NCI-H2171 (cell line): ENCODE measurements at regions not wholly inside any gene's neighbourhood (a gene's known extent, or its start where the extent isn't known, plus 50 kb on each side); places are given as distances from the start of the nearest gene placed in this dataset.
"Not testable (repeated sequence)": the region's sequence is repeated elsewhere in the genome, so short reads cannot be mapped to it uniquely, and the experiment has no call there.

Experiments
- DNase-seq: peaks from one replicate; lab custom pipeline; 2025; lab: John Stamatoyannopoulos, UW

DNA sequence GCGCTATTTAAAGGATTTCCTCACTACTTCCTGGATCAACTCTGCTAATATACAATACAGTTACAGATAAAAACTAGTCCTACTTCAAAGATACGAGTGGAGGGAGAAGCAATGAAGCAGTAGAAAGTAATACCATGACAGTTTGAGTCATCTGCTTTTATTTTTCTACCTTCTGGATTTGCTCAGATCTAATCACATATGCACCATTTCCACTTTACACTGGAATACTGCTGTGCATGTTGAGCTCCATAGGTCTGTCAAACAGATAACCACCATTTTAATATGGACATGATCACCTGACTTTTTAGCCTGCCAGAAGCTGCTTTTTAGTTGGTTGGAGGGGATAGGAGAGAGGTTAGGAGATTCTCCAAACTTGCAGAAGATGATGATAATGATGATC, 92.5 kb downstream of the MMUT start:
- DNase-seq, result no peak

DNA sequence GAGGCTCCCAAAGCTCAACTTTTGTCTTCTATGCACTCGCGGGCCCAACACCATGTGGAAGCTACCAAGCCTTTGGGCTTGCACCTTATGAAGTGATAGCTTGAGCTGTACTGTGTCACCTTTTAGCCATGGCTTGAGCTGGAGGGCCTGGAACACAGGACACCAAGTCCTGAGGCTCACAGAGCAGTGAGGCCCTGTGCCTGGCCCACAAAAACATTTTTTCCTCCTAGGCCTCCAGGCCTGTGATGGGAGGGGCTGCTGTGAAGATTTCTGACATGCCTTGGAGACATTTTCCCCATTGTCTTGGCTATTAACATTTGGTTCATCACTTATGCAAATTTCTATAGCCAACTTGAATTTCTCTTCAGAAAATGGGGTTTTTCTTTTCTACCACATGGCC, 96.5 kb downstream of the MMUT start:
- no peak for DNase-seq

DNA sequence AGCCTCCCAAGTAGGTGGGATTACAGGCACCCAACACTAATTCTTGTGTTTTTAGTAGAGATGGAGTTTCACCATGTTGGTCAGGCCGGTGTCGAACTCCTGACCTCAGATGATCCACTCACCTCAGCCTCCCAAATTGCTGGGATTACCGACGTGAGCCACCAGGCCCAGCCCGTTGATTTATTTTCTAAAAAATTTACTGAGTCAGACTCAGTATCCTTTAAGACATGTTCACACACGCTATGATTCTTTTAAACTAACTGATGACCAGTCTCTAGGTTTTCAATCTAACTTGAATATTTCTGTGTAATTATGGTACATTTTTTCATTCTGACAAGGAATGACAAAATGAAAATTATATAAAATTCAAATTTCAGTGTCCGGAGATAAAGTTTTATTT, 114.5 kb downstream of the MMUT start:
- DNase-seq, result no peak

DNA sequence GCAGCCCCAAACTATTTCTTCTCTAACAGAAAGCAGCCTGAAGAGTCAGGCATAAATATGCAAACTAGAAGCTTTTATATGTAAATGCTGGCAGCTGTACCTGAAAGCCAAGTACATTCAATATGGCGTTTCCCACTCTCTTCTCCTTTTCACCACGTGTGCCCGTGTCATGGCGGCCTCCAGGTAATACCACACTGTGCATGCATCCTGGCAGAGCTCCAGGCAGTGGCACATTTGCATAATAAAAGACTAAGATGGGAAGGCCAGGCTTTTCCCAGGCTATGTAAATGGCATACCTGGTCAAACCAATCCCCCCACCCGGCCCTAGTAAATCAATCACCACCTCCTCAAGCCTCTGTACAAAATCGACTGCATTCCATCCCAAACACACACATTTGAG, 120.6 kb downstream of the MMUT start:
- DNase-seq, result no peak

DNA sequence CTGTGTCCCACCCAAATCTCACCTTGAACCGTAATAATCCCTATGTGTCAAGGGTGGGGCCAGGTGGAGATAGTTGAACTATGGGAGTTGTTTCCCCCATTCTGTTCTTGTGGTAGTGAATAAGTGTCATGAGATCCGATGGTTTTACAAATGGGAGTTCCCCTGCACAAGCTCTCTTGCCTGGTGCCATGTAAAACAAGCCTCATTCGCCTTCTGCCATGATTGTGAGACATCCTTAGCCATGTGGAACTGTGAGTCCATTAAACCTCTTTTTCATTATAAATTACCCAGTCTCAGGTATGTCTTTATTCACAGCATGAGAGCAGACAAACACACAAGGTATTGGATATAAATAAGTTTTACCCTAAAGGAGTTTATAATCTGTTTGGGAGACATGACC, 121.2 kb downstream of the MMUT start:
- no peak for DNase-seq

DNA sequence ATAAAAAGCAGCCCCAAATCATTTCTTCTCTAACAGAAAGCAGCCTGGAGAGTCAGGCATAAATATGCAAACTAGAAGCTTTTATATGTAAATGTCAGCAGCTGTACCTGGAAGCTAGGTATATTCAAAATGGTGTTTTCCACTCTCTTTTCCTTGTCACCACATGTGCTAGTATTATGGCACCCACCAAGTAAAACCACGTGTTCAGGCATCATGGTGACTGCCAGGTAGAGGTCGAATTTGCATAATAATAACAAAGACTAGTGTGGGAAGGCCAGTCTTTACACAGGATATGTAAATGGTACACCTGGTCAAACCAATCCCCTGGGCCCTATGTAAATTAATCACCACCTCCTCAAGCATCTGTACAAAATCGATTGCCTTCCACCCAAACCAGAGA, 124.0 kb downstream of the MMUT start:
- no peak for DNase-seq

DNA sequence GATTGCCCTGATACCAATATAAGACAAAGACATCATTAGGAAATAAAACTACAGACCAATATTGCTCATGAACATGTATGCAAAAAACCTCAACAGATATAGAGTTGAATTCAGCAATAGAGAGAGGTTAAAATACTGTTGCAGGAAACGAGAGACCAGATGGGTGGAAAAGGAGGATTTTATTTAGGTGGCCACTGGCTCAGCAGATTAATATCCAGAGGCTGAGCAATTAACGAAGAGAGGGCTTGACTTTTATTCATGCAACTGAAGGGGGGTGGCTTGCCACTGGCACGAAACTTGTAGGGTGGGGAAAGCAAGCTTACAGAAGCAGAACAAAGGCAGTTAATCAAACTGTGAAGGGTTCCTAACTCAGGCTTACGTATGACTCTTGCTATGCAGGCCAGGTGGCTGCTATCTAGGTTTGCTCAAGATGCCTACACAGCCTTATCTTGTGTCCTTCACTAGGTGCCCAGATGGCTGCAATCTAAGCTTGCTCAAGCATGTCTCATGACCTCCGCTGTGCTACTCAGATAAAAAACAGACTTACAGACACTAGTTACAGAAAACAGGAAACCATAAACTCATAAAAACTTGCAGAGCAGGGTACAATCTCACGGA, 126.4 kb downstream of the MMUT start:
- no peak for DNase-seq

DNA sequence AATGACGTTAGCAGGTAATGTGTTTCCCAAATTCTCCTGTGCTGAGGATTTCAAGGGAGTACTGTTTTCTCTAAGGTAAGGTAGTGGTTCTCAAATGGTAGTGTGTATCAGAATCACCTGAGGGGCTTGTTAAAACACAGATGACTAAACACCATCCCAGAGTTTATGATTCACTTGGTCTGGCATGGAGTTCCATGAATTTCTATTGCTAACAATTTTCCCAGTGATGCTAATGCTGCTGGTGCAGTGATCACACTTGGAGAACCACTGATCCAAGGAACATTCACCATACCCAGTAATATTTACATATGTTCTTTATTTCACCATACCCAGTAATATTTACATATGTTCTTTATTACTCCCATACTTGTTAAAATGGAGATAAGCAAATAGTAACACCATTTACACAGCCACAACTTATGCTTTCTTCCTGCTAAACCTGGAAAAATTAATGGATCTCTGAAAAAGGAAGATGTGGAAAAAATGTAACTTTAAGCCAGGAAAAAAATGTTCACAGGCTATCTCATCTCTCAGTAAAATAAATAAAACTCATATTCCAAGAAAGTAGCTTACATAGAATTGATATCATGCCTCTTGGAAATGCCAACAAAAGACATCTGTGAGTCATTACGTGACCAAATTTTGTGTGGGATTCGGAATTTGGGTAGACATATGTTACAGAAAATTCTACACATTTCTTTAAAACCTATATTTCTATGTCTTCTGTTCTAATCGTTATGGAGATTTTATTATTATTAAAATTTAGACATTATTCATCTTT, 129.5 kb downstream of the MMUT start:
- DNase-seq, result no peak

DNA sequence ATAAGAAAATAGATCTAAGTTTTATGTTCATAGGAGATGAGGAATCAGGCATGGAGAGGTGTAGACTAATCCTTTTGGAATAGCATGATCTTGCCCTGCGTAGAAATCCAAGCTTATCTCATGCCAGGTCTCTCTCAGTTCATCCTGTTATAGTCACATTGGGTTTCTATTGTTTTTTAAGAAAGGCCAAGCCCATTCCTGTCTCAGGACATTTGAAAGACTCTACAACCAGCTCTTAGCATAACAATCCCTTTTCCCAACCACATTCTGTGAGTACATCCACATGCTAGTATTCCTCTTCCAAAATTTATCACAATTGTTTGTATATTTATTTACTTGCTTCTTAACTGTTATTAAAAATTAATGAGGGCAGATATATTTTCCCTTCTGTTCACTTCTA, 130.3 kb downstream of the MMUT start:
- DNase-seq, result no peak

DNA sequence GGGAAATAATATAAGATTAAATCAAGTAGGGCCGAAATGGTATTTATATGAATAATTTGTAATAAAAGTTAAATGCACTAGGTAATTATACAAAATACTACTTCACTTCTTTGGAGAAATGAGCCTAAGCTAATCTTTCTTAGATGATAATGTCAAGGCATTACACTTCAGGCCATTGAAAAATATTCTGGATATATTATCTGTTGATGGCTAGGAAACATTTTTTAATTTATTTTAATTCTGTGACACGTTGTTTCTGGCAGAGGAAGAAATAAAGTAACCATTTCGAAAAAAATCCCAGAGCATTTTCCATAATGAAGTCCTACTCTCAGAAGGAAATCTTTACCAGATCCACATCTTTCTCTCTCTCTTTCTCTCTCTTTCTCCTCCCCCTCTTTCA, 133.9 kb downstream of the MMUT start:
- no peak for DNase-seq

DNA sequence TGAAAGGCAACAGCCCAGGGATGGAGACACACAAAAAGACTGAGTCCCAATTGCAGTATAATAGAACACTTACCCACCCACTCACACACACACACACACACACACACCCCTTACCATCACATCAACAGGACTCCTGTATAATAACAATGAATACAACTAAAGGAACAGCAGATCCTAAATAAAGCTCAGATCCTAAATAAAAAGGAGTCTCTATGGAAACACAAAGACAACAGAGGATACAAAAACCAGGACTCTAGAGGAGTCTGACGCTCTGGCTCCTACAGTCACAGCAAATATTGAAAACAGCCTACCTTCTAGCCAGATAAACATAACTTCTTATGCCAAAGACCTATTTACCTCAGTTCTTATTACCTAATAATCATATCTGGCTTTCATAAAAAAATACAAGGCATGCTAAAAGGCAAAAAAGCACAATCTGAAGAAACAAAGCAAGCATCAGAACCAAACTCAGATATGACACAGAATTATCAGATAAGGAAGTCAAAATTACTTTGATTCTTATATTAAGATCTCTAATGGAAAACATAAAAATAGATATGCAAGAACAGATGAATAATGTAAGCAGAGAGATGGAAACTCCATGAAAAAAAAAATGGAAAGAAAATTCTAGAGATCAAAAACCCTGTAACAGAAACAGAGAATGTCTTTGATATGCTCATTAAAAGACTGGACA, 134.9 kb downstream of the MMUT start:
- no peak for DNase-seq

DNA sequence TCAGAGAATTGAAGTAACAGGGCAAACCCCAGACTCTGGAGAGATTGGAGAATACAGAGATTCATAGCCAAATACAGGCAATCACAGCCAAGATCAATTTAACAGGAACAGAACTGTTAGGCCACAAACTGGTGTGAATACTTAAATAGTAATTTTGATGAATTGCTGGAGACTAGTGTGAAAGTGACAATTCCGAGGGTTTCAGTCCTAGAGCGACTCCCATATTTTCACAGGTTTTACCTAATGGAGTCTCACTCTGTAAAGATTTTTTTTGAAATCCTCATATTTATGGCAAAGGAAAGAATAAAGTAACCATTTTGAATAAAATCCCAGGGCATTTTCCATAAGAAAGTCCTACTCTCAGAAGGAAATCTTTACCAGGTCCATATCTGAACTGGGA, 135.5 kb downstream of the MMUT start:
- no peak for DNase-seq

DNA sequence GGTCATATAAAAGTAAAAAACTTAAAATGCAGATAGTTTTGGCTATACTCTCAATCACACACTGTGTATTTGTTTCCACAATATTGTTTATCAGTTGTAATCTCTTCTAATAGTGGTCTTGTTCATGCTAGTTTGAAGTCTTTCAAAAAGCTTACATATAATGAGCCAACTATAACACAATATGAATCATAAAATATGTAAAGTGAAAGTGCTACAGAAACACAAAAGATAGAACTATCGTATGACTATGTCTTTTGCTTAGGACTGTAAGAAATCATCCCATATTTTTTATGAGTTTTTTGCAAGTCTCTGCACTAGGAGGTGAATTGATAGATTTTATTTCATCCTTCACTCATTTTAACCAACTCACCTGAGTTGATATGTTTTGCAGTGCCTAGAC, 136.0 kb downstream of the MMUT start:
- no peak for DNase-seq

DNA sequence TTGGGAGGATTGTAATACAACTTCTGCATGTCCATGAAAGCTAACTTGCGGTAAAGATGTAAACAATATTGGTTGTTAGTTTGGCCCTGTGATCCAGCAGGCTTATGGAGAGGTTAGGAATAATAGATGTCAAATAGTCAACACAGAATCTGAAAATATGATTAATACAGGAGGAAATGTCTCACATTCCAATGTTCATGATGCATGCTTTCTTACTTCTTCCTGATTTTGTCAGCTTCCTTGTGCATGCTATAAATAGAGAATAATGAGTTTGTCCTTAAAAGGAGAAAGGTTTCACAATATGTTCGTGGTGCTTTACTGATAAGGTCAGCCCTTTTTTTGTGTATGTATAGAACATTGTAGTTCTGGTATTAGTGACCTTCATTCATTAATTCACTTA, 136.7 kb downstream of the MMUT start:
- no peak for DNase-seq

DNA sequence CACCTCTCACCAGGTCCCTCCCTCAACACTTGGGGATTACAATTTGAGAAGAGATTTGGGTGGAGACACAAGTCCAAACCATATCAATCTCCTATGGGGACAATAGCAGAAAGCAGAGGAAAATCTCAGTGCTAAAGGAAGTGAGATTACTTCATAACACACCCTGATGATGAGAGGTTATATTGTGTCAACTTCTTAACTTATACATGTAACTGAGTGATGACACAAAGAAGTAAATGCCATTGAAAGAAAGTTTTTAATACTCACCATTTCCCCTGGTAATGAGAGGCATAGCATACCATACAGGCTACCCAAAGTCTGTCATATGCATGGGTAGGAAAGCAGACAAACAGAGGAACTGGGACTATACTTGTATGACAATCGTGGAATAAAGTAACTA, 137.2 kb downstream of the MMUT start:
- DNase-seq, result no peak

DNA sequence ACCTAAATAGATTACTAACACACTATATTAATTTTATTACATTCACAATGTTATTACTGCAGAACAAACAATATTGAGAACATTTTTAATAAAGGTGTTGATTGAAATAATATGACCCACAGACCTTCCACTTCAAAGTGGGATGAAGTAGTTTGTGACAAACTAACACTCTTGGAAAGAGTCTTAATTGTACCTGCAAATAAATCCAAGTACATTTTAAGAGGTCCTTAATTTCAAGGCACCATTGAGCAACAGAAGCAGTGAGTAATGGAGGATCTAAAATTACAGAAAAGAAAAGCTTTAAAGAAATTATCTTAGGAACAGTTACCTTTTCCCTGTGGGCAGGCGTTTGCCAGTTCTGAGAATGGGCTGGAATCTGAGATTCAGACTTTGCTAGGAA, 140.2 kb downstream of the MMUT start:
- DNase-seq, result no peak

DNA sequence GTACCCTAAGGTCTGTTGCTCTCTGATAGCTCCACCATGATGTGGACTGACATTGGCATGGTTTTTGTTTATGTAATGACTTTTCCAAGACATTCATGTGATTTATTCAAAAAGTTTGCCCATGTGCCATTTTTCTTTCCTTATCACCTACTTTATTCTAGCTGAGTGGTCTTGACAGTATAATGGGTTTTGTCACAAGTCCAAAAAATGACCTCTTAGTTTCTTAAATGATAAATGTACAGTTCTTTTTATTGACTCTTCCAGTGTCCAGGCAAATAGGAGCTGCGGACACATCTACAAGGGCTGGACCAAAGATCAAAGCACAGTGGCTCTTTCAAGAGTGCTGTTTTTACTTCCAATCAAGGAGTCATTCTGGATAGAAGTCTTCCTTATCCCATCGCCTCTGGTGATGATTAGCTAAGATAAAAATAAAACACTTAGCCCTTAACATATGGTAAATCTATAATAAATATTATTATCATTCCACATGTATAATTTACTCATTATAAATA, 141.4 kb downstream of the MMUT start:
- DNase-seq, result no peak

DNA sequence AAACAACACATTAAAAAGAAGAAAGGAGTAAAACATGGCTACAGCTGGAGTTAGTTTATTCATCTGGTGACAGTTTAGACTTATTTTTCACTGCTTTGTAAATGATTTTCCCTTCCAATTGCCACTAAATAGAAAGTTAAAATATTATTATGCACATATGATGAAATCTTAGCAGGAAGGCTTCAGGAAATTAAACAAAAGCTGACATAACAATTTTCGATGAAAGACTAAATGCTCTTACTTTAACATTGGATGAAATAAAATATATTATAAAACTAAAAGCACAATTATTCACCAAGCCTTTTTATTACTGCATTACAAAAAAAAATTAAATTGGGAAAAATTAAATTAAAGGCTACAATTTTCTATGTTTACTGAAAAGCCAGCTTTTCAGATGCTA, 158.0 kb downstream of the MMUT start:
- no peak for DNase-seq

DNA sequence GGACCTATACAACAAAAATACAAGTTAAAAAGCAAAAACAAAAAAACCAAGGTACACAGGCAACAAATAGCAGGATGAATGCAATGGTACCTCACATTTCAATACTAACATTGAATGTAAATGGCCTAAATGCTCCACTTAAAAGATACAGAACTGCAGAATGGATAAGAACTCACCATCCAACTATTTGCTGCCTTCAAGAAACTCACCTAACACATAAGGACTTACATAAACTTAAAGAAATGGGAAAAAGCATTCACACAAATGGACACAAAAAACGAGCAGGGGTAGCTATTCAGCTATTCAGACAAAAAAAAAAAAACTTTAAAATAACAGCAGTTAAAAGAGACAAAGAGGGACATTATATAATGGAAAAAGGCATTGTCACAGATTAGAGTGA, 158.7 kb downstream of the MMUT start:
- not testable (repeated sequence) for DNase-seq

DNA sequence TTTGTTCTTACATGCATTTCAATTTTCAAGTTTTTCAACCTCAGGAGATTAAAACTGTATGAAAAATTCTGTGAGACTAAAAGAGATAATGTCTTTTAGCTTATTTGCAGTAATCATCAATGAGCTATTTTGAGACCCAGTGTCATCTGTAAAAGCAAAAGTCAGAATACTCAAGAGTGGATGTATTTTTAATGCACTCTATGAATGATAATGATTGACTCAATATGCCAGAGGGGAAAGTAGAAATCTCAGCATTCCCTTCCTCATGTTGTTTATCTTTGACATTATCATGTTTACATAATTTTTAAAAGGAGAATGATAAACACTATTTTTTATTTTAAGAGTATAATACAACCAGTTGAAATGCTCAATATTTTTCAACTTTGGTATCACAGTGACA, 162.1 kb downstream of the MMUT start:
- DNase-seq, result no peak

DNA sequence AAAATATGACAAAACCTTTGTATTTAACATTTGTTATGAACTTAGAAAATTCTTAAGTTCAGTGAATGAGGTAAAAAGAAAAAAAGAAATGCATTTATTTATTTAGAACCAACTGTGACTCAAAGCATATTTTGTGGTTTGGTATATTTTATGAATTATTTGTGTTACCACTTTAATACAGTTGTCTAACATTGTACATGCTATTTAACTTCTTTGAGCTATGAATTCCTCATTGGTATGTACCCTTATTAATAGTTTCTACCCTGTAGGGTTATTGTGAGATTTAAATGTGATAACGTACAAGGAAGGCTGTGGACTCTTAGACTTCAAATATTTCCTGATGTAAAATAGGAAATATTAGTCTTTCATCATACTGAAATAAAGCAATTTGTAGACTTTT, 162.6 kb downstream of the MMUT start:
- DNase-seq, result no peak

DNA sequence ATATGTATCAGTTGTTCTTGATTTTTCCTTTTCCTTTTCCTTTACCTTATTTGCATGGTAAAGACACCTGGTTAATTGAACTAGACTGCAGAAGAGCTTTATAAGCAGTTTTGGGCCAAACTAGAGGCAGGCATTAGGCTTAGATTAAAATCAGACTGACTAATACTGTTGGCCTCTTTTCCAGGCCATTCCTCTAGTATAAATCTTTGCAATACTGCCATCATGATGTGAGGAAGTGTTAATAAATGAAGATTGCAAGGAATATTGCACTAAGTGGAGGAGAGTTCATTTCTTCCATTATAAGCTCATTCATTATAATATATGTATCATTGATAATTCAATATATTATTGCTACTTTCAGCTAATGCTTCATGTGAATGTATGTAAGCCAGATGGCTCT, 163.8 kb downstream of the MMUT start:
- no peak for DNase-seq

DNA sequence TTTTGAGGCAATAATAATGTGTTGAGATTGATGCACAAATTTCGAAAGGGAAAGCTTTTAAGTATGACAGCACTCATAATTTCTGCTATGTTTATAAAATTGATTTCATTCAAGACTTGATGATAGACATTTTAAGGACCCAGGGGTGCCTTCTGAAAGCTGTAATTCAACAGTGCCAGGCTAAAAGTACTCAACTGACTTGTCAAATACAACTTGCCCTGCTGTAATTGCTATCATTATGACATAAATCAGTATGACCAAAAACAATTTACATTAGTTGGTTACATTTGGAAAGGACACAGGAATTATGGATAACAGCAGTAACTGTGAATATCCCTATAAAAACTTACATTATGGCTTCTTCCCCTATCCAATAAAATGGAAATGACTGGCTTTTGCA, 178.9 kb downstream of the MMUT start:
- DNase-seq, result no peak
